ENCODE measurements at regions not wholly inside any gene's neighbourhood (a gene's known extent, or its start where the extent isn't known, plus 50 kb on each side); places are given as distances from the start of the nearest gene placed in this dataset.

GRCh38 chr3:176789281-176789705, 408.0 kb downstream of the TBL1XR1 start:
- DNase-seq: no peak

- DNase-seq: no peak
These were observed 409.8 kb downstream of the TBL1XR1 start for GRCh38 chr3:176787506-176787905.

- DNase-seq: no peak
These were observed 412.1 kb downstream of the TBL1XR1 start for GRCh38 chr3:176785171-176785570.

- no peak for DNase-seq
These were observed 416.5 kb downstream of the TBL1XR1 start for GRCh38 chr3:176780766-176781165.

- DNase-seq: no peak
These were observed 420.6 kb downstream of the TBL1XR1 start for GRCh38 chr3:176776622-176777175.

GRCh38 chr3:176769547-176770190, 427.6 kb downstream of the TBL1XR1 start:
- DNase-seq: no peak

GRCh38 chr3:176767385-176767784, 429.9 kb downstream of the TBL1XR1 start:
- no peak for DNase-seq

GRCh38 chr3:176766862-176767261, 430.4 kb downstream of the TBL1XR1 start:
- DNase-seq: no peak

GRCh38 chr3:176765382-176765900, 431.8 kb downstream of the TBL1XR1 start:
- DNase-seq: no peak

- no peak for DNase-seq
These were observed 437.3 kb downstream of the TBL1XR1 start for GRCh38 chr3:176759815-176760506.

- no peak for DNase-seq
These were observed 439.9 kb downstream of the TBL1XR1 start for GRCh38 chr3:176757429-176757828.

GRCh38 chr3:176755977-176756376, 441.3 kb downstream of the TBL1XR1 start:
- no peak for DNase-seq

- DNase-seq: no peak
These were observed 441.7 kb downstream of the TBL1XR1 start for GRCh38 chr3:176755552-176755951.

- DNase-seq: no peak
These were observed 455.6 kb downstream of the TBL1XR1 start for GRCh38 chr3:176741664-176742047.

- DNase-seq: no peak
These were observed 456.2 kb downstream of the TBL1XR1 start for GRCh38 chr3:176740906-176741663.

- DNase-seq: no peak
These were observed 458.1 kb downstream of the TBL1XR1 start for GRCh38 chr3:176739159-176739558.

GRCh38 chr3:176737480-176738110, 459.7 kb downstream of the TBL1XR1 start:
- DNase-seq: no peak

- no peak for DNase-seq
These were observed 463.1 kb downstream of the TBL1XR1 start for GRCh38 chr3:176734146-176734545.

- no peak for DNase-seq
These were observed 472.9 kb downstream of the TBL1XR1 start for GRCh38 chr3:176724394-176724759.

- no peak for DNase-seq
These were observed 473.4 kb downstream of the TBL1XR1 start for GRCh38 chr3:176723758-176724393.

GRCh38 chr3:176714034-176714433, 483.2 kb downstream of the TBL1XR1 start:
- no peak for DNase-seq

GRCh38 chr3:176712191-176712590, 485.1 kb downstream of the TBL1XR1 start:
- no peak for DNase-seq

All from activated effector memory CD4-positive, alpha-beta T cell treated with Interleukin-2 at 50 U/mL for 16 hours (primary cell).